ENCODE measurements at regions not wholly inside any gene's neighbourhood (a gene's known extent, or its start where the extent isn't known, plus 50 kb on each side); places are given as distances from the start of the nearest gene placed in this dataset.

DNA sequence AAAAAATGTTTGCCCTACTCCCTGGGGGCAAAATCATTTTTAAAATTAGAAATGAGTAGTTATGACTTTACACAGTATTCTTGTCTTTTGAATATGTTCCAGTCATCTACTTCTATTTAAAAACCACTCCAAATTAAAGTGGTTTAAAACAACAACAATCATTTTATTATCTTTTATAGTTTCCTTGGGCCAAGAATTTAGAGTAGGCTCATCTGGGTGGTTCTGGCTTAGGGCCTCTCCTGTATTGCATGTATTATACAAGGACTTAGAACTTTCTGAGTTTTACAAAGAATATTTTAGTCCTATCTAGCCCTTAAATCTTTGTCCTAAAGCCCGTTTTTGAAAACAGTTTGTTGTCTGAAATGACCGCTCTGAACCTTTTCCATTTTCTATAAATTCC is 132.5 kb upstream of the INTU start:
- TF ChIP-seq, protein P1, sequence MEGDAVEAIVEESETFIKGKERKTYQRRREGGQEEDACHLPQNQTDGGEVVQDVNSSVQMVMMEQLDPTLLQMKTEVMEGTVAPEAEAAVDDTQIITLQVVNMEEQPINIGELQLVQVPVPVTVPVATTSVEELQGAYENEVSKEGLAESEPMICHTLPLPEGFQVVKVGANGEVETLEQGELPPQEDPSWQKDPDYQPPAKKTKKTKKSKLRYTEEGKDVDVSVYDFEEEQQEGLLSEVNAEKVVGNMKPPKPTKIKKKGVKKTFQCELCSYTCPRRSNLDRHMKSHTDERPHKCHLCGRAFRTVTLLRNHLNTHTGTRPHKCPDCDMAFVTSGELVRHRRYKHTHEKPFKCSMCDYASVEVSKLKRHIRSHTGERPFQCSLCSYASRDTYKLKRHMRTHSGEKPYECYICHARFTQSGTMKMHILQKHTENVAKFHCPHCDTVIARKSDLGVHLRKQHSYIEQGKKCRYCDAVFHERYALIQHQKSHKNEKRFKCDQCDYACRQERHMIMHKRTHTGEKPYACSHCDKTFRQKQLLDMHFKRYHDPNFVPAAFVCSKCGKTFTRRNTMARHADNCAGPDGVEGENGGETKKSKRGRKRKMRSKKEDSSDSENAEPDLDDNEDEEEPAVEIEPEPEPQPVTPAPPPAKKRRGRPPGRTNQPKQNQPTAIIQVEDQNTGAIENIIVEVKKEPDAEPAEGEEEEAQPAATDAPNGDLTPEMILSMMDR (IDR thresholded peaks at IDR 0.05; ENCODE audit: low read depth, low read length, missing input control): no peak
- TF ChIP-seq, protein P2, sequence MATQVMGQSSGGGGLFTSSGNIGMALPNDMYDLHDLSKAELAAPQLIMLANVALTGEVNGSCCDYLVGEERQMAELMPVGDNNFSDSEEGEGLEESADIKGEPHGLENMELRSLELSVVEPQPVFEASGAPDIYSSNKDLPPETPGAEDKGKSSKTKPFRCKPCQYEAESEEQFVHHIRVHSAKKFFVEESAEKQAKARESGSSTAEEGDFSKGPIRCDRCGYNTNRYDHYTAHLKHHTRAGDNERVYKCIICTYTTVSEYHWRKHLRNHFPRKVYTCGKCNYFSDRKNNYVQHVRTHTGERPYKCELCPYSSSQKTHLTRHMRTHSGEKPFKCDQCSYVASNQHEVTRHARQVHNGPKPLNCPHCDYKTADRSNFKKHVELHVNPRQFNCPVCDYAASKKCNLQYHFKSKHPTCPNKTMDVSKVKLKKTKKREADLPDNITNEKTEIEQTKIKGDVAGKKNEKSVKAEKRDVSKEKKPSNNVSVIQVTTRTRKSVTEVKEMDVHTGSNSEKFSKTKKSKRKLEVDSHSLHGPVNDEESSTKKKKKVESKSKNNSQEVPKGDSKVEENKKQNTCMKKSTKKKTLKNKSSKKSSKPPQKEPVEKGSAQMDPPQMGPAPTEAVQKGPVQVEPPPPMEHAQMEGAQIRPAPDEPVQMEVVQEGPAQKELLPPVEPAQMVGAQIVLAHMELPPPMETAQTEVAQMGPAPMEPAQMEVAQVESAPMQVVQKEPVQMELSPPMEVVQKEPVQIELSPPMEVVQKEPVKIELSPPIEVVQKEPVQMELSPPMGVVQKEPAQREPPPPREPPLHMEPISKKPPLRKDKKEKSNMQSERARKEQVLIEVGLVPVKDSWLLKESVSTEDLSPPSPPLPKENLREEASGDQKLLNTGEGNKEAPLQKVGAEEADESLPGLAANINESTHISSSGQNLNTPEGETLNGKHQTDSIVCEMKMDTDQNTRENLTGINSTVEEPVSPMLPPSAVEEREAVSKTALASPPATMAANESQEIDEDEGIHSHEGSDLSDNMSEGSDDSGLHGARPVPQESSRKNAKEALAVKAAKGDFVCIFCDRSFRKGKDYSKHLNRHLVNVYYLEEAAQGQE (IDR thresholded peaks at IDR 0.05): no peak
- TF ChIP-seq GABPA (IDR thresholded peaks at IDR 0.05 in 1 of 2, conservative IDR thresholded peaks at IDR 0.05 in 1 of 2) (no peak), RAD21 (IDR thresholded peaks at IDR 0.05) (no peak), TAF1 (conservative IDR thresholded peaks at IDR 0.05) (no peak), YY1 (IDR thresholded peaks at IDR 0.05) (no peak), SP1 (IDR thresholded peaks at IDR 0.05) (no peak), EGR1 (IDR thresholded peaks at IDR 0.05; ENCODE audit: low read depth in 2 of 2) (no peak)
- TF ChIP-seq, protein P3, sequence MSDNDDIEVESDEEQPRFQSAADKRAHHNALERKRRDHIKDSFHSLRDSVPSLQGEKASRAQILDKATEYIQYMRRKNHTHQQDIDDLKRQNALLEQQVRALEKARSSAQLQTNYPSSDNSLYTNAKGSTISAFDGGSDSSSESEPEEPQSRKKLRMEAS (IDR thresholded peaks at IDR 0.05): no peak
- TF ChIP-seq, protein P4, sequence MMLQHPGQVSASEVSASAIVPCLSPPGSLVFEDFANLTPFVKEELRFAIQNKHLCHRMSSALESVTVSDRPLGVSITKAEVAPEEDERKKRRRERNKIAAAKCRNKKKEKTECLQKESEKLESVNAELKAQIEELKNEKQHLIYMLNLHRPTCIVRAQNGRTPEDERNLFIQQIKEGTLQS (IDR thresholded peaks at IDR 0.05): no peak
- TF ChIP-seq, protein P5, sequence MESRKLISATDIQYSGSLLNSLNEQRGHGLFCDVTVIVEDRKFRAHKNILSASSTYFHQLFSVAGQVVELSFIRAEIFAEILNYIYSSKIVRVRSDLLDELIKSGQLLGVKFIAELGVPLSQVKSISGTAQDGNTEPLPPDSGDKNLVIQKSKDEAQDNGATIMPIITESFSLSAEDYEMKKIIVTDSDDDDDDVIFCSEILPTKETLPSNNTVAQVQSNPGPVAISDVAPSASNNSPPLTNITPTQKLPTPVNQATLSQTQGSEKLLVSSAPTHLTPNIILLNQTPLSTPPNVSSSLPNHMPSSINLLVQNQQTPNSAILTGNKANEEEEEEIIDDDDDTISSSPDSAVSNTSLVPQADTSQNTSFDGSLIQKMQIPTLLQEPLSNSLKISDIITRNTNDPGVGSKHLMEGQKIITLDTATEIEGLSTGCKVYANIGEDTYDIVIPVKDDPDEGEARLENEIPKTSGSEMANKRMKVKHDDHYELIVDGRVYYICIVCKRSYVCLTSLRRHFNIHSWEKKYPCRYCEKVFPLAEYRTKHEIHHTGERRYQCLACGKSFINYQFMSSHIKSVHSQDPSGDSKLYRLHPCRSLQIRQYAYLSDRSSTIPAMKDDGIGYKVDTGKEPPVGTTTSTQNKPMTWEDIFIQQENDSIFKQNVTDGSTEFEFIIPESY (IDR thresholded peaks at IDR 0.05): no peak
